GM12891 (cell line): ENCODE measurements at regions not wholly inside any gene's neighbourhood (a gene's known extent, or its start where the extent isn't known, plus 50 kb on each side); places are given as distances from the start of the nearest gene placed in this dataset.

Source experiments
- POLR2A ChIP-seq: IDR thresholded peaks from 2 replicates; pipeline ENCODE4 v1.6.1; 2011; ENCODE audit warnings: low read depth, low read length, control low read depth
- POLR2AphosphoS5 ChIP-seq: IDR thresholded peaks from 2 replicates; pipeline ENCODE4 v1.6.1; 2011; ENCODE audit warnings: low read depth, low read length, control low read depth

DNA sequence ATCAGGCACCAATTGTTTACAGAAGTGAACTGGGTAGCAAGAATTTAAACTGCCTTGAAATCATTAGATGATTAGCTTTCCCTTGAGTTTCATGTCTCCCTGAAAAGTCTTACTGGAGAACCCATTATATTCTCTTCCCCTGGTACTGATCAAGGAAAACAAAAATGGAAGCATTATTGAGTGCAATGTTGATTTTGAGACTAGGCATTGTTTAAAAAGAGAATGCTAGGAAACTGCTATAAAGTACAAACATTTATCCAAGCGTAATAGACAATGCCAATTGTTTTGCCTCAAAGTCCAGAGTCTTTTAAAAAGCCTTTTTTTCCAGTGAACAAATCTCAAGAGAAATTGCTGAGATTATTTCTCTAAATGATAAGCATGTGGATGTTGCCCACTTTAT lies 197.0 kb downstream of the CCER1 start:
- TF ChIP-seq POLR2AphosphoS5 (no peak), POLR2A (no peak)
